Liver (tissue), 8 donors: ENCODE measurements at regions not wholly inside any gene's neighbourhood (a gene's known extent, or its start where the extent isn't known, plus 50 kb on each side); places are given as distances from the start of the nearest gene placed in this dataset.

Experiments
- DNase-seq: peaks from one replicate; pipeline ENCODE4 v3.0.0-alpha.2; 2017; ENCODE audit warnings: low spot score
- H3K27ac ChIP-seq, 2 donors: one replicate each; pipeline ENCODE4 v1.7.0; 2013; ENCODE audit warnings: inconsistent platforms in 2 of 2, low read length in 2 of 2, control low read depth in 1 of 2, low read depth in 1 of 2, mild to moderate bottlenecking in 1 of 2
- H3K27me3 ChIP-seq, 4 donors: one replicate each; pipeline versions ENCODE4 v1.6.1 to v1.7.0; 2013; ENCODE audit warnings: low read length in 3 of 4, inconsistent platforms in 1 of 4, mild to moderate bottlenecking in 1 of 4, moderate library complexity in 1 of 4; ENCODE audit not compliant: control insufficient read depth in 4 of 4, insufficient read depth in 4 of 4
- H3K36me3 ChIP-seq, 4 donors: one replicate each; pipeline versions ENCODE4 v1.6.1 to v1.7.0; 2013; ENCODE audit warnings: low read length in 3 of 4, mild to moderate bottlenecking in 3 of 4, low read depth in 1 of 4, moderate library complexity in 1 of 4; ENCODE audit not compliant: control insufficient read depth in 4 of 4, insufficient read depth in 3 of 4
- H3K4me1 ChIP-seq, 4 donors: one replicate each; pipeline versions ENCODE4 v1.6.1 to v1.7.0; 2013; ENCODE audit warnings: low read length in 3 of 4, mild to moderate bottlenecking in 3 of 4, moderate library complexity in 1 of 4; ENCODE audit not compliant: control insufficient read depth in 4 of 4, insufficient read depth in 4 of 4
- H3K4me3 ChIP-seq, 3 donors: one replicate each; pipeline versions ENCODE4 v1.6.1 to v1.7.0; 2013; ENCODE audit warnings: low read length in 3 of 3, control low read depth in 1 of 3, low read depth in 1 of 3, mild to moderate bottlenecking in 1 of 3
- H3K9ac ChIP-seq, 2 donors: one replicate each; pipeline ENCODE4 v1.7.0; 2013; ENCODE audit warnings: low read length in 2 of 2, mild to moderate bottlenecking in 2 of 2, moderate library complexity in 2 of 2, control low read depth in 1 of 2, low read depth in 1 of 2
- H3K9me3 ChIP-seq, 4 donors: one replicate each; pipeline versions ENCODE4 v1.6.1 to v1.7.0; 2013; ENCODE audit warnings: low read length in 3 of 4; ENCODE audit not compliant: control insufficient read depth in 4 of 4
- ATF3 ChIP-seq: IDR thresholded peaks from 2 replicates; pipeline ENCODE4 v1.6.1; 2016; ENCODE audit warnings: antibody characterized with exemption
- CTCF ChIP-seq: fragments of 150-350 bp; IDR thresholded peaks from 2 replicates; pipeline ENCODE4 v1.5.1; 2017; ENCODE audit warnings: improper control_type of control experiment, low read depth, low read length; ENCODE audit not compliant: missing input control
- EGR1 ChIP-seq, 2 donors: IDR thresholded peaks; 2 replicates each; pipeline ENCODE4 v1.6.1; 2016 to 2018; ENCODE audit warnings: antibody characterized with exemption in 2 of 2, low read depth in 2 of 2
- FOXA1 ChIP-seq: IDR thresholded peaks from 2 replicates; pipeline ENCODE4 v1.6.1; 2016; ENCODE audit warnings: antibody characterized with exemption
- FOXA2 ChIP-seq: IDR thresholded peaks from 2 replicates; pipeline ENCODE4 v1.6.1; 2016; ENCODE audit warnings: antibody characterized with exemption
- GABPA ChIP-seq, 2 donors: IDR thresholded peaks in 1 of 2; conservative IDR thresholded peaks in 1 of 2; 2 replicates each; pipeline ENCODE4 v1.6.1; 2016; ENCODE audit warnings: antibody characterized with exemption in 2 of 2, mild to moderate bottlenecking in 1 of 2, moderate library complexity in 1 of 2
- HNF4A ChIP-seq, 2 donors: conservative IDR thresholded peaks; 2 replicates each; pipeline ENCODE4 v1.6.1; 2016; ENCODE audit warnings: antibody characterized with exemption in 2 of 2, mild to moderate bottlenecking in 2 of 2
- HNF4G ChIP-seq: IDR thresholded peaks from 2 replicates; pipeline ENCODE4 v1.6.1; 2016; ENCODE audit warnings: antibody characterized with exemption
- JUND ChIP-seq, 2 donors: IDR thresholded peaks; 2 replicates each; pipeline ENCODE4 v1.6.1; 2016; ENCODE audit warnings: antibody characterized with exemption in 2 of 2
- MAX ChIP-seq: IDR thresholded peaks from 2 replicates; pipeline ENCODE4 v1.6.1; 2016; ENCODE audit warnings: antibody characterized with exemption
- NR2F2 ChIP-seq: IDR thresholded peaks from 2 replicates; pipeline ENCODE4 v1.6.1; 2016; ENCODE audit warnings: antibody characterized with exemption
- RAD21 ChIP-seq, 2 donors: IDR thresholded peaks; 2 replicates each; pipeline ENCODE4 v1.6.1; 2016; ENCODE audit warnings: antibody characterized with exemption in 2 of 2, mild to moderate bottlenecking in 2 of 2
- REST ChIP-seq: IDR thresholded peaks from 2 replicates; pipeline ENCODE4 v1.6.1; 2016; ENCODE audit warnings: antibody characterized with exemption, mild to moderate bottlenecking
- RXRA ChIP-seq, 2 donors: IDR thresholded peaks; 2 replicates each; pipeline ENCODE4 v1.6.1; 2017 to 2018; ENCODE audit warnings: antibody characterized with exemption in 2 of 2, mild to moderate bottlenecking in 1 of 2
- SP1 ChIP-seq: IDR thresholded peaks from 2 replicates; pipeline ENCODE4 v1.6.1; 2018; ENCODE audit warnings: antibody characterized with exemption, mild to moderate bottlenecking
- TAF1 ChIP-seq: conservative IDR thresholded peaks from 2 replicates; pipeline ENCODE4 v1.6.1; 2016; ENCODE audit warnings: antibody characterized with exemption, mild to moderate bottlenecking
- YY1 ChIP-seq: IDR thresholded peaks from 2 replicates; pipeline ENCODE4 v1.6.1; 2016; ENCODE audit warnings: antibody characterized with exemption, mild to moderate bottlenecking
- ZBTB33 ChIP-seq: IDR thresholded peaks from 2 replicates; pipeline ENCODE4 v1.6.1; 2016; ENCODE audit warnings: antibody characterized with exemption
- WGBS: extraction: QIAGEN DNeasy Blood & Tissue Kit; methylation state at CpG from one replicate; pipeline ENCODE4 v1.1.7; 2013; 5-methylcytosine and 5-hydroxymethylcytosine counted together
- donor health status: healthy.
- donor health status: healthy.
- donor health status: healthy.
- donor health status: healthy.
- donor health status: healthy.

- H3K27me3 ChIP-seq, result no peaks in the 10 kb centered on the region
- 69% methylated on average over 4 of the region's 4 CpGs for WGBS
- H3K9ac ChIP-seq, result no peak overlapping the region
- H3K9me3 ChIP-seq, result no peaks in the 10 kb centered on the region
- H3K27ac ChIP-seq, result no peak overlapping the region
- no peak overlapping the region for H3K4me3 ChIP-seq
- no peaks in the 10 kb centered on the region for H3K36me3 ChIP-seq
- DNase-seq, result no peak
- no peaks in the 10 kb centered on the region for H3K4me1 ChIP-seq
- TF ChIP-seq RXRA (IDR thresholded peaks at IDR 0.05) (no peak), FOXA1 (no peak), JUND (IDR thresholded peaks at IDR 0.05) (no peak), CTCF (no peak), ZBTB33 (no peak), TAF1 (no peak), NR2F2 (no peak), EGR1 (IDR thresholded peaks at IDR 0.05; ENCODE audit: low read depth in 2 of 2) (no peak), HNF4A (conservative IDR thresholded peaks at IDR 0.05) (no peak), SP1 (no peak), FOXA2 (no peak), RAD21 (IDR thresholded peaks at IDR 0.05) (no peak), ATF3 (no peak), GABPA (IDR thresholded peaks at IDR 0.05 in 1 of 2, conservative IDR thresholded peaks at IDR 0.05 in 1 of 2) (no peak), YY1 (no peak), MAX (no peak), REST (no peak), HNF4G (no peak)
These were observed 1195.1 kb downstream of the PCDH18 start for GRCh38 chr4:136337216-136337615.

GRCh38 chr4:136336479-136336878 lies 1195.8 kb downstream of the PCDH18 start:
- H3K9ac ChIP-seq, result no peak overlapping the region
- DNase-seq, result no peak
- H3K27me3 ChIP-seq, result no peaks in the 10 kb centered on the region
- no peaks in the 10 kb centered on the region for H3K9me3 ChIP-seq
- no peaks in the 10 kb centered on the region for H3K4me1 ChIP-seq
- H3K36me3 ChIP-seq, result no peaks in the 10 kb centered on the region
- 89% methylated on average over 4 of the region's 4 CpGs for WGBS
- no peak overlapping the region for H3K4me3 ChIP-seq
- H3K27ac ChIP-seq, result no peak overlapping the region
- TF ChIP-seq GABPA (IDR thresholded peaks at IDR 0.05 in 1 of 2, conservative IDR thresholded peaks at IDR 0.05 in 1 of 2), result no peak
- TF ChIP-seq ATF3, result no peak
- no peak for TF ChIP-seq RXRA (IDR thresholded peaks at IDR 0.05)
- TF ChIP-seq EGR1 (IDR thresholded peaks at IDR 0.05; ENCODE audit: low read depth in 2 of 2), result no peak
- no peak for TF ChIP-seq RAD21 (IDR thresholded peaks at IDR 0.05)
- no peak for TF ChIP-seq REST
- TF ChIP-seq ZBTB33, result no peak
- no peak for TF ChIP-seq NR2F2
